HG03520 (cell line): ENCODE measurements at regions not wholly inside any gene's neighbourhood (a gene's known extent, or its start where the extent isn't known, plus 50 kb on each side); places are given as distances from the start of the nearest gene placed in this dataset.

Experiments used
- ATAC-seq: cut with Tn5 transposase; IDR thresholded peaks from one replicate; pipeline ENCODE4 v1.9.1; 2021; ENCODE audit warnings: mild to moderate bottlenecking, moderate library complexity; ENCODE audit not compliant: unreplicated experiment

DNA sequence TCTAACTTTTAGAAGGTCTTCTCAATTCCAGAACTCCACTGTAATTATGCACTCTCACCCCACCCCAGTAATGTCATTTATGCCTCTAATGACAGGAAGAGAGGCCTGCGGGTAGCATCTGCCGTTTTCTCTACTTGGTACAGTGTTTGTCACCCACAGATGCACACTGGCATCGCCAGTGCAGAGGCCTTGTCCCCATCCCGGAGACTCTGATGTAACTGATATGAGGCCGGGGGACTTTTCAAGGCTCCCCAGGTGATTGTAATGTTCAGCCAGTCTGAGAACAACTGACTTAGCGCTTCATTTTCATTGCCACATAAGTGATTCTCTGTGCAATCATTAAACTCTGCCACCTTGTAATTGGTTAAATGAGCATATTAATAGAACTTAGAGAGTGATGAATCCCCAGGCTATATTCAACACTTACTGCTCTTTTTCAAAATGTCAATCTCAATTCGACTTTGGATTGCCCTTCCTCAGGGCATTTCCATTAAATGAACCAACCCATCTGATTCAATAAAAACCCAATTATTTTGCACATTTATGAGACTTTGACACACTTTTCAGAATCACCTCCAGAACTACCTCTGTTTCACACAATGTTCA lies 113.2 kb downstream of the HERPUD2 start:
- ATAC-seq: no peak

DNA sequence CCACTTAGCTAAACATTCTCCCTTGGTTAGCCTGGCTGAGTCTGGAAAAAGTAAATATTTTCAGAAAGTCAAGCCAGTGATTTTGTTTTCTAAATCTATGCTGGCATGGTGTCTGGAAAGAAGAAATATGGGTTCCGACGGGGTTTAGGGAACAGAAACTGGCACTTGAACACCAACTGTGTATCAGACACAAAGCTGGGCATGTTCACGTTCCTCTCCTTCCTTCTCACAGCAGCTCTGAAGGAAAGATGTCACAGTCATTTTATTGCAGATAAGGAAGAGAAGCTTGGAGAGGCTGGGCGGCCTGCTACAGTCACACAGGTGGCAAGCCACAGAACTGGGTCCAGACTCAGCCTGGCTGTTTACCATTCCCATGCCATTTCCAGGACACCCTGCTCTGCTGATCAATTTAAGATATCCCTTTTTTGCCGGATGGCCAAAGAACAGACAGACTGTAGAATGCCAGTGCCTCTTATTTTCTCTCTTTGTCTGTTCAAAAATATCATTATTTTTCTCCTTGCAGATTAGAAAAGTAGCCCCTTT lies 118.8 kb downstream of the HERPUD2 start:
- ATAC-seq: no peak

DNA sequence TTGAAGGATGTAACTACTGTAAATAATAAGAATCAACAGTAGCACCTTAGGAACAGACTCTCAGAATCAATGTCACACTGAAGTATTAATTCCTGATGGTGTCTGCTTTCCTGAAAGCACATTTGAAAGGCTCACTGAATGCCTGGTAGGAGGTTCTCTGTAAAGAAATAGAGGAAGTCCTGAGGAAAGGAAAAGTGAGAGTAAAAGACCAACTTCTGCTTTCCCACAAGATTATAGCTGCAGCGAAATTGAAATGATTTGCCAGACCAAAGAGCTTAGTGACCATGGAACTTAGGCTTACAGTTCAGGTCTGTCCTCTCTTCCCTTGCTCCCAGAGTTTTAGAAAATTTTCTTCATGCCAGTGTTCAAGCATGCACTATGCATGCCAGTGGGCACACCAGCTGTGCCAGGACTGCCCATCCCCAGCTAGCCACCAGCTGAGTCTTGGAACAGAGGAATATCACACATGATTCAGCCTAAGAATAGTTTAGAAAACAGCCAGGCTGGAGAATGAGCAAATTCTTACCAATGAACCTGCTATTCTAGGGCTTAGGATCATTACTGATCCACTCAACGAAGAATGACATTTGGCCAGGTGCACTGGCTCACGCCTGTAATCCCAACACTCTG lies 123.2 kb downstream of the HERPUD2 start:
- ATAC-seq: no peak

DNA sequence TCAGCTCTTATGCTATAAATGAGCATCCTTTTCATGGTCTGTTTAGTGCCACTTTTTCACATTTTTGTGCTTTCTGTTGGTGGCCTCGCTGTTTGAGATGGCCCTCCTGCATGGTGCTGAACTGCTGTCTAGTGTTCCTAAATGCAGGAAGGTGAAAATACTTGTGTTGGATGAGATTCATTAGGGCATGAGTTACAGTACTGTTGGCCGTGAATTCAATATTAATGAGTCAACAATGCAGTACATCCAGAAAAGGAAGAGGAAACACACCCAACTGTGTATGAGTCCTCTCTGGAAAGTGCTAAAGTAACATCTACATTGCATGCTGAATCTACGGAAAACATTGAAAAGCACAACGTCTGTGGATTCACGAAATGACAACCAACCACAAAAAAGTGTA lies 124.0 kb downstream of the HERPUD2 start:
- no peak for ATAC-seq

DNA sequence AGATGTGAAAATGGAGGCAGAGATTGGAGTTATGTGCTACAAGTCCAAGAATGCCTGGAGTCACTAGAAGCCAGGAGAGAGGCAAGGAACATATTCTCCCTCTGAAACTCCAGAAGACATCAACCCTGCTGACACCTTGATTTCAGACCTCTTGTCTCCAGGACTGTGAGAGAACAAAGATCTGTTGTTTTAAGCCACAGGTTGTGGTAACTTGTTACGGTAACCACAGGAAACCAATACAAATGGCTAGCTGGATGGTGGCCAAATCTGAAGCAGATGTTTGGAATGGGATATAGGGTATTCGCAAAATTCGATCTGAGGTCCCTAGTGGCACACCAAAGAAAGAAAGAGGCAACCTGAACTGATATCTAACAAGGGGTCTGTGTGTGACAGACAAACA lies 129.0 kb downstream of the HERPUD2 start:
- ATAC-seq: no peak

DNA sequence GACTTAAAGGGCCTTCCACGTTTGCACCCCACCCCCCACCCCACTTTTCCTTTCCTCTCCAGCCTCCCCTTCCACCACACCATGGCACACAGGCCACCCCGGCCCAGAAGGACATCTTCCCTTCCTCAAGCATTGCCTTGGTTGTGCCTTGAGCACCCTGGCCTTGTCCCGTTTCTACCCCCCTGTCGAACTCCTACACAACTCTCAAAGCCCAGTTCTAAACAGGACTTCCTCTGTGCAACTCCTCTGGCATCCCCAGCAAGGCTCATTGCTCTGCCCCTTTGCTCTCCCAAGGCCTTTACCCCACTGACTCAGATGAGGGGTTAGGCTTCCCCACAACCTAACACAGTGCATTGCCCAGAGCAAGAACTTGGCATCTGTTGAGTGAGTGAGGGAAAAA lies 136.1 kb downstream of the HERPUD2 start:
- ATAC-seq: no peak

DNA sequence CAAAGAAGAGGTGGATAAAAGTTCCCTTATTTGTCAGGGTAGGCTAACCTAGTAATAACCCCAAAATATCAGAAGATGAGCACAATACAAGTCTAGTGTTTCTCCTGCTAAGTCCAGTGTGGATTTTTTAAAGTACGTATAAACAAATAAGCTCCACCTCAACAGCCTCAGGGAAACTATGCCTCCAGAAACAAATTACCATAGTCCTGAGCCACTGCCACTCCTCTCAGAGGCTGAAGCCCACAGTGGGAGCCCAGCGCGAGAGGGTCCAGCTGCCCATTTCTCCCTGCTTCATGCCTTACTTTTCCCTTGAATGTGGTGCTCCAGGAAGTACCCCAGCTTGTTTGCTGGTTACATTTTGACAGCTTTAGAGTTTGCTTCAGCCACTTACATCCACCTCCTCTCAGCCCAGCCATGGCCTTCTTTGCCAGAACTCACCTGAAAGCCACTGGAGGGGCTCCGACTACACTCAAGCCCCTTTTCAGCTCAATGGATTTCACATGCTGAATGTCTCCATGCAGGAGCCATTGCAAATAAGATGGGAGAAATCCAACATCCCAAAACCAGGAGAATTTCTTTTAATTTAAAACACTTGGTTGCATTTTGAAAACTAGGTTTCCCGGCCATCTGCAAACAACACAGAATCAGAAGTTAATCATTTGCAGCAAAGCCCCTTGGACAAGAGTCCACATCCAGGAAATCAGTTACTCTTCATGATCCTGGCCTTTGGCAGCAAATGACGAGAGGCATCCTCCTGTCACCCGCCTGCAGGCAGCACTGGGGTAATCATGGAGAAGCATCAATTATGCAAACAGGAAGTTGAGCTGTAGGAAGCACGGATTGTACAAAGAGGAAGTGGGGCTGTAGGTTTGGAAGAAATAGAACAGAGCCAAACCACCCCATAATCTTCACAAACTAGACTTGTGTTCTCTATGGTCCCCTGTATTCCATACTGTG lies 138.1 kb downstream of the HERPUD2 start:
- ATAC-seq: no peak

DNA sequence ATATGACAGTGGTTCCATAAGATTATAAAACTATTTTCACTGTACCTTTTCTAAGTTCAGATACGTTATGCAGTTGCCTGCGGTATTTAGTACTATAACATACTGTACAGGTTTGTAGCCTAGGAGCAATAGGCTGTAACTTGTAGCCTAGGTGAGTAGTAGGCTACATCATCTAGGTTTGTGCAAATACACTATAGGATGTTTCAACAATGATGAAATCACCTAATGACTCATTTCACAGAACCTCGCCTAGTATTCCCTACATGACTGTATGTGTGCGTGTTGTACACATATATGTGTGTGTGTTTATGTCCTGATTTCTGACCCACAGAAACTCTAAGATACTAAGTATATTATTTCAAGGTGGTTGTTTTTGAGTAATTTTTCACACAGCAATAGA lies 139.0 kb downstream of the HERPUD2 start:
- ATAC-seq: no peak

DNA sequence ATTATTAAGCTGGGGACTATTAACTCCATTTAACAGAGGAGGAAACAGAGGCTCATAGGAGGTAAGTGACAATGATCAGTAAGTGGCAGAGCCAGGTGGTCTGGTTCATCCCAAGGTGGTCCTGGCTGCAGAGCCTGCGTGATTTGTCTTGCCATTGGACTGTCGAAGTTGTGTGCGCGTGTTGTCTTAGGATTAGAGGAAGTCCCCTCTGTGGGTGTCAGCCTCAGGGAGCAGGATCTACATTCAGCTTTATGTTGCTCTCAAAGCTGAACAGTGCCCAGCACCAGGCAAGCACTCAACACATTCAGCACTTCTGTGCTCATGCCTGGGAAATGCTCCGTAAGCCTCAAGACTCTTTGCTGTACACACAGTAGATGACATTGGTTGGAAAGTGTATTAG lies 139.5 kb downstream of the HERPUD2 start:
- ATAC-seq: no peak

DNA sequence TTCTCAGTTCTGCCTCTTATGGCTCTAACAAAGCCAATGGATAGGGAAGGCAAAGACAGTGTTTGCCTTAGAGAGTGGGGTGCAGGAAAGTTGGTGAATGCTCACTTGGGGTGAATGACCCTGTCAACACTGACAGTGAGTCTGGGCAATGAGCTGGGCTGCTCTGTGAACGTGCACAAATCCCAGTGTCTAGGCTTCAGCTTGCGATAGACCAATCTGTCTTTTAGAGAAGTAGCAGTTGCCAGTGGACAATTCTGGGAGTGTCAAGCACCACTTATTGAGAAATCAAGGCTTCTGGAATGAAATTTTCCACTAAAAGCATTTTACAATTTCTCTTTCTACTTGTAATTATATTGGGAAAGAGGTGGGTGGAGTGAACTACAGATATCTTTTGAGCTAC lies 141.4 kb downstream of the HERPUD2 start:
- ATAC-seq: no peak

DNA sequence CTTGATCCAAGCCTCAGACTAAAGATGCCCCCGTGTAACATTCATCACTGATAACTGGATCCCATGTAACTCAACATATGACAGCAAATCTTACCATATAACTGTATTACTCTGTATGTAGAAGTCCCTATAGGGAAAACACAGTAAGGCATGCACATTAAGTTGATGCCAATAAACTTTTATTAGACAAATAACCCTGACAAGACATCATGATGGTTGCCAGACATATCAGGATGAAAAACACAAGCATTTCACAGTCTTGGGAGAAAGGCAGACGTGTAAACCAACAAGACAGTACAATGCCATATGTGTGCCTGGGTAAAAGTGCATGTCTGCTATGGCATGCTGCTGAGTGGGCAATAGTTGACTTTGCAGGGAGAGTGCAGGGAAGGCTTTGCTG lies 142.2 kb downstream of the HERPUD2 start:
- no peak for ATAC-seq

DNA sequence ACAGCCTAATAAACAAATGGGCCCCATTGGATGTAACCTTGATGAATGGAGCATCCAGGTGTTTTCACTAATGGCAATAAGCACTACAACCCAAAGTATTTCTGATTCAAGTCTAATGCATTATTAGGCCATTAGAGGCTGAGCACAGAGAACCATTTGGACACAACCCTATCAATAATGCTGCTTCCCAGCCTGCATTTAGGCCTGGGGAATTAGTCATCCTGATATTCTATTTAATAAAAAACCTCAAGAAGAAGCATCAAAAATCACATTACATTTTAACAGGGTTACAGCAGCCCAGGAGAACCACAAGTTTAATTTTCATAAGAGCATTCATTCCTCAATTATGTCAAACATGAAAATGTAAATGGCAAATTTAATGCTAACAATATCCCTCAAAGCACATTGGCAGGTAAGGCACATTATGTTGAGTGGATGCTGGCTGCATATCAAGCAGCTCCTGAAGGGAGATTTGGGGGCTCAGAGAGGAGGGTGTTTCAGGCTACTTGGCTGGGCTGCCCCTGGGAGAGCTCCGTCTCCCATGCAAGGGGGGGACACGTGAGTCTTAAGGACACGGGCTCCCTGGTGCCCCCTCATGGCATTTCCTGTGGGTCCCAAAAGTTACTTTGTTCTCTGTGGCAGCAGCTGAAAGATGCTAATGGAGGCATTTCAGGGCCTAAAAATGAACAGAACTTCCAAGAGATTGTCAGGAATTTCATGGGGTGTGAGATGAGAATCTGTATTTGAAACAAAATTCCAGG lies 143.4 kb downstream of the HERPUD2 start:
- ATAC-seq: no peak

DNA sequence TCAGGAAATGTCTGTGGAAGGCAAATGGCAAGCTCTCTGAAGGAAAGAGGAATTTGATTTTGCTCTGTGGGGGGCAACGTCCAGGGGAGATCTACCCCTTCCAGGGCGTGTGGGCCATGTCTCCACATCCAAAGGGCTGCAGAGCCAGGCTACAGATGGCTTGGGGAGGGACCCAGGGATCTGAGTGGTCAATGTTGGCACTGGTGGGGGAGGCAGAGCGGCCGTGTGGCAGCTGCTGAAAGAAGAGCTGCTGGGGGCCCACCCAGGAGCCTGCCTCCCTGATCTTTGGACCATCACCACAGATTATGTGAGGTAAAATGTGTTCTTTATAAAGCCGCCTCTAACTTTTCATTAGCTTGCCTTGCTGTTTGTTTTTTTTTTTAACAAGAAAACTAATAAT lies 144.1 kb downstream of the HERPUD2 start:
- ATAC-seq: no peak

DNA sequence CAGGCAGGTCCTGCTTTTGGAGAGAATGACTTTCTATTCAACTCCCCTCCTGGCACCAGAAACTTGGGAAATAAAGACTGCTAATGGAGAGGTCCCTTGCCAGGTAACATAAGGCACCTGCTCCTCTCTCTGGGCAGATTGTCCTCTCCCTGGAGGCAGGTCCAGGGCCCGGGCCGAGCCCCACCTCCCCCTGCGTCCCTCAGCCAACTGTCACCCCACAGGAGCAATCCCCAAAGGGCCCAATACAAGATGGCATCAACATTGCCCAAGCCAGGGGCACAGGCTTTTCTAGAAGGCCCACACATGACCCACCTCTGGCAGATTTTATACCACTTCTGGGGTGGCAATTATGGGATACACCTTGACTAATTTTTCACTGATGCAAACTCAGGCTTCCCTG lies 145.2 kb downstream of the HERPUD2 start:
- ATAC-seq: no peak

DNA sequence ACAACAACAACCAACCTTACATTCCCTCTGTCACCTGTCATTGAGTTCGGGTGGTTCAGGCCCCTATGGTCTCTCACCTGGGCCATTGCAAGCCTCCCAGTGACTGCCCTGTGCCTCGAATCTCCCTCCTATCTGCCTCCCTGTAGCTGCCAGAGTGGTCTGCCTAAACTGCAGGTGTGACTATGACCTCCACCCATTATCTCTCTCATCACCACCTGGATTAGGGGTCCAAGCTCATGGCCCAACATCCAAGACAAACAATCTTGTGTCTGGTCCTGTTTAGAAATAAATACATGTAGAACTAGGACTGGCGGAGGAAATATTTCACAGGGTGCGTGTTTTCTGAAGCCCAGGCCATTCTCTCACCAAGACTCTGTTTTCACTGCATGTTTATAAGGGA lies 146.6 kb downstream of the HERPUD2 start:
- no peak for ATAC-seq

DNA sequence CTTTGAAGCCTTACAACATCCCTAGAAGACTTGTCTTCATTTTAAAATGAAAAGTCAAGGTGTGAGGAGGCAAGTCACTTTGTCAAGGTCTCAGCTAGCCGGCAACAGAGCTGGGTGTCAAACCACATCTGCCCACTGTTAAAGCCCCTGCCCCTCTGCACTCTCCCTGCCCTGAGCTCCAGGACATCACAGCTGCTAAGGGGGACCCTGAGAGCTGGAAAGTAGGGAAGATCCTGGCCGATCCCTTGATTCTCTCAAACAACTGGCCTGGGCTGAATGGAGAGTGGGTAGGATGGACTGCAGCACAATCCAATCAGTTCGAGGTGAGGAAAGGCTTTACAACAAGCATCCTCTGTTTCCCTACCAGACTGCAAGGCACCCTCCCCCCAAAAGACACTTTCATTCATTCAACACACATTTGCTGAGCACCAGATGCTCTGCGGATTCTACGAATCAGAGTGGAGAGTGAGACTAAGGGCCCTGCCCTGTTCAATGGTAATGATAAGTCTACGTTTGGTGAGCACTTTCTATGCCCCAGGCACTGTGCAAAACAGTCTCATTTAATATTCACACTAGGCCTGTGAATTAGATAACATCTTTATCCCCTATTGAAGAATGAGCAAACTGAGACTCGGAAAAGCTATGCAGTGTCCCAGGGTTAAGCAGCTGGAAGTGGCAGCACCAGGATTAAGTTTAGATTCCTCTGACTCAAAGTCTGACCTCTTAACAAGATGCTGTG lies 148.1 kb downstream of the HERPUD2 start:
- ATAC-seq: no peak

DNA sequence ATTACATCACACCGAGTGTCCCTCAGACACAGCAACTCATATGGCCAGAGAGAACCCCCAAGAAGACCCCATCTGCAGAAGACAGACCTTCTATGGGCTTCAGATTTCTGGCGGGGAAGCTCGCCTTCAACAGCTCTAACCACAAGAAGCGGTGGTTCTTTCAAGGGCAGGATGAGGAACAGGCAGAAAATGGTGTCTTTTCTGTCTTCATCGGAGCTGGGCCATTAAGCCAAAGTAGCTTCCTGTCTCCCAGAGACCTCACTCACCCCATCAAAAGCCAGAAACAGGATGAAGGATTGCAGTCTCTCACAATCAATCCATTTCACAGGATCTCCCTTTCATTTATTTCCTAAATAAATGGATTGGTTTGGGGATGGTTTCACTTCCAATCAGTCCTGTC lies 149.1 kb downstream of the HERPUD2 start:
- no peak for ATAC-seq

DNA sequence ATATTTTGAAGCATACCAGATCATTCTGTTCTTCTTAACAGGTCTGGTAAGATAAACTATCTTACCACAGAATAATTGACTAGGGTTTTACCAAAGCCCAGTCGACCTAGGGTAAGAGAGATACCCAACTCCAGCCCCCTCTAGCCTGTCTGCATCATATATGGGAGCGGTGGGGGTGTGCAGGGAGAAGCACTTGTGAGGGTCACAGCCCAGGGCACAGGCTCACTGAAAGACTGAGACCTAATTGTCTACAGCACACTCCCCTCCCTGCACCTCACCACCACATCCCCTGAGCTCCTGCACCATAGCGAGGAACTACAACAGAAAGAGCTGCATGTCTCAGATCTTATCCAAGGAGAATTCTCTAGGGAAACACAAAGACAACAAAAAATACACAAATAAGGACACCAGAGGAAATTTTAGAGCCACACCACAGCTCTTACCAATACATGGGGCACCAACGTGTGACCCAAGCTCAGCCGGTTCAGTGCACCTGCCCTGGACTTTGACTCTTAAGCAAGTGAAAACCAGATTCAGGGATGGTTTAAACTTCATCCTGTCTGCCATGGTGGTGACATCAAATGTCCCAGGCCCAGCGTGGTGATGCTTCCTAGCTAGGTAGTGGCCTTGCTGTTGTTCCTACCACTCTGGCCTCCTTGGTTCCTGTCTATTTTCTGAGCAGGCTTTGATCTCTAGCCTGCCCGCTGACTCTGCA lies 150.8 kb downstream of the HERPUD2 start:
- no peak for ATAC-seq
